ENCODE measurements at regions not wholly inside any gene's neighbourhood (a gene's known extent, or its start where the extent isn't known, plus 50 kb on each side); places are given as distances from the start of the nearest gene placed in this dataset.

GRCh38 chrX:106467422-106467821 lies 144.4 kb upstream of the RADX start:
- Histone ChIP-seq H2BK120ac (ENCODE audit: low read depth, low read length, poor library complexity, severe bottlenecking) (no peak overlapping the region), H3K79me1 (ENCODE audit: insufficient read depth, low read depth, low read length, poor library complexity, severe bottlenecking) (no peaks in the 10 kb centered on the region), H3K27me3 (ENCODE audit: insufficient read depth, low read length) (no peaks in the 10 kb centered on the region), H3K9ac (ENCODE audit: extremely low read depth, insufficient read length, low read length) (no peak overlapping the region), H3K4ac (ENCODE audit: low read depth, low read length) (no peak overlapping the region), H3K18ac (ENCODE audit: insufficient read length, low read depth, low read length) (no peak overlapping the region), H3K9me3 (ENCODE audit: control insufficient read depth, low read depth, low read length) (no peaks in the 10 kb centered on the region), H3K79me2 (ENCODE audit: insufficient read depth, low read length) (no peaks in the 10 kb centered on the region), H2BK15ac (ENCODE audit: low read depth, low read length) (no peak overlapping the region), H2AFZ (ENCODE audit: low read length) (no peak overlapping the region), H3K4me2 (ENCODE audit: insufficient read depth, insufficient read length, low read length) (no peak overlapping the region), H4K5ac (ENCODE audit: insufficient read length, low read depth, low read length) (no peak overlapping the region), H3K23me2 (ENCODE audit: insufficient read length, low read depth, low read length, poor library complexity, severe bottlenecking) (no peaks in the 10 kb centered on the region), H3T11ph (ENCODE audit: low read length) (no peak overlapping the region), H3K56ac (ENCODE audit: insufficient read length, low read depth, low read length) (no peak overlapping the region), H4K20me1 (ENCODE audit: control insufficient read depth, insufficient read depth, insufficient read length) (no peaks in the 10 kb centered on the region), H4K91ac (ENCODE audit: insufficient read length, low read depth, low read length) (no peak overlapping the region), H2BK5ac (ENCODE audit: insufficient read length, low read length) (no peak overlapping the region), H3K4me1 (ENCODE audit: insufficient read depth, low read length) (no peaks in the 10 kb centered on the region), H4K8ac (replicated peaks; ENCODE audit: insufficient read length, low read depth, low read length) (no peak overlapping the region), H3K23ac (ENCODE audit: insufficient read length, low read depth, low read length) (no peak overlapping the region), H3K14ac (ENCODE audit: insufficient read depth, low read length) (no peak overlapping the region), H2AK5ac (ENCODE audit: insufficient read length, low read length) (no peak overlapping the region), H3K27ac (ENCODE audit: insufficient read length, low read depth, low read length) (no peak overlapping the region), H2BK12ac (ENCODE audit: insufficient read length, low read depth, low read length) (no peak overlapping the region), H2BK20ac (ENCODE audit: low read depth, low read length, poor library complexity, severe bottlenecking) (no peak overlapping the region)
- TF ChIP-seq CTCF (conservative IDR thresholded peaks at IDR 0.05): peak; percentile 48; the same call in 2 of the 3 replicates
- peaks cover 2% of the 10 kb centered on the region; the same call in 1 of the 2 replicates for H3K27me3 Mint-ChIP-seq (ENCODE audit: low read depth)
- H3K36me3 Mint-ChIP-seq (ENCODE audit: insufficient read depth in 1 of 3, low read depth in 3 of 3): peaks cover 0 to 9% (median 4%) of the 10 kb centered on the region in 3 experiments; a peak in 2 of 7 replicates
- no peak overlapping the region for H3K4me3 Mint-ChIP-seq
- H3K27ac Mint-ChIP-seq: no peak overlapping the region; a peak in 1 of 7 replicates
- H3K4me1 Mint-ChIP-seq: peaks cover 0 to 3% of the 10 kb centered on the region in 2 experiments; a peak in 2 of 4 replicates
- H3K9me3 Mint-ChIP-seq: peaks cover 5 to 44% of the 10 kb centered on the region in 2 experiments
- WGBS (ENCODE audit: extremely low coverage, insufficient read length, low lambda C conversion rate): no CpG with 5 or more reads among the region's 15 CpGs
- DNase-seq: peak; percentile 64

Measured in H9 (cell line).